ENCODE measurements at regions not wholly inside any gene's neighbourhood (a gene's known extent, or its start where the extent isn't known, plus 50 kb on each side); places are given as distances from the start of the nearest gene placed in this dataset.

GRCh38 chr6:101181006-101181405, 212.5 kb upstream of the GRIK2 start:
- no peak for TF ChIP-seq EZH2 (IDR thresholded peaks at IDR 0.05; ENCODE audit: borderline replicate concordance, insufficient read depth, low read depth, low read length, poor library complexity, severe bottlenecking)
- TF ChIP-seq, protein P1, sequence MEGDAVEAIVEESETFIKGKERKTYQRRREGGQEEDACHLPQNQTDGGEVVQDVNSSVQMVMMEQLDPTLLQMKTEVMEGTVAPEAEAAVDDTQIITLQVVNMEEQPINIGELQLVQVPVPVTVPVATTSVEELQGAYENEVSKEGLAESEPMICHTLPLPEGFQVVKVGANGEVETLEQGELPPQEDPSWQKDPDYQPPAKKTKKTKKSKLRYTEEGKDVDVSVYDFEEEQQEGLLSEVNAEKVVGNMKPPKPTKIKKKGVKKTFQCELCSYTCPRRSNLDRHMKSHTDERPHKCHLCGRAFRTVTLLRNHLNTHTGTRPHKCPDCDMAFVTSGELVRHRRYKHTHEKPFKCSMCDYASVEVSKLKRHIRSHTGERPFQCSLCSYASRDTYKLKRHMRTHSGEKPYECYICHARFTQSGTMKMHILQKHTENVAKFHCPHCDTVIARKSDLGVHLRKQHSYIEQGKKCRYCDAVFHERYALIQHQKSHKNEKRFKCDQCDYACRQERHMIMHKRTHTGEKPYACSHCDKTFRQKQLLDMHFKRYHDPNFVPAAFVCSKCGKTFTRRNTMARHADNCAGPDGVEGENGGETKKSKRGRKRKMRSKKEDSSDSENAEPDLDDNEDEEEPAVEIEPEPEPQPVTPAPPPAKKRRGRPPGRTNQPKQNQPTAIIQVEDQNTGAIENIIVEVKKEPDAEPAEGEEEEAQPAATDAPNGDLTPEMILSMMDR (IDR thresholded peaks at IDR 0.05) = no peak

Data from B cell (primary cell).